GM12872 (cell line): ENCODE measurements at regions not wholly inside any gene's neighbourhood (a gene's known extent, or its start where the extent isn't known, plus 50 kb on each side); places are given as distances from the start of the nearest gene placed in this dataset.

Experiments
- TF ChIP-seq, protein P1 (sequence below): IDR thresholded peaks from 3 replicates; pipeline ENCODE4 v1.5.1; 2011; ENCODE audit warnings: low read depth, mild to moderate bottlenecking, low read length, moderate library complexity; ENCODE audit not compliant: insufficient read depth

DNA sequence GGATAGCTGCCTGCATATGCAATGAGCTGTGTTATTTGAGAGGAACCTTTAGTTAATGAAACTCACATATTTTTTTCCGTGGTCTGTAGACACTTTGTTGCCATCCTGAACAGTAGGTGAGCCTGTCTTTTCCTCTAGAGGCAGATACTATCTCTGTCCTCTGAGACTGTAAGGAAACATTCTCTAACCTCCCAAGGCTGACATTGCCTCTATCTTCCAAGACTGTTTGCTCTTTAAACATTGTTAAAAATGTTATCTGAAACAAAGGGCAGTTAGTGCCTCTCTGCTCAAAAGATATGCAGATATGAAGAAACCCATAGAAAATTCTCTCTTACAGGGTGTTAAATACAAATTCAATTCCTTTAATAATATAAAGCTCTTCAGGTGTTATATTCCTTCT lies 963.8 kb upstream of the CNTN5 start:
- TF ChIP-seq, protein P1, sequence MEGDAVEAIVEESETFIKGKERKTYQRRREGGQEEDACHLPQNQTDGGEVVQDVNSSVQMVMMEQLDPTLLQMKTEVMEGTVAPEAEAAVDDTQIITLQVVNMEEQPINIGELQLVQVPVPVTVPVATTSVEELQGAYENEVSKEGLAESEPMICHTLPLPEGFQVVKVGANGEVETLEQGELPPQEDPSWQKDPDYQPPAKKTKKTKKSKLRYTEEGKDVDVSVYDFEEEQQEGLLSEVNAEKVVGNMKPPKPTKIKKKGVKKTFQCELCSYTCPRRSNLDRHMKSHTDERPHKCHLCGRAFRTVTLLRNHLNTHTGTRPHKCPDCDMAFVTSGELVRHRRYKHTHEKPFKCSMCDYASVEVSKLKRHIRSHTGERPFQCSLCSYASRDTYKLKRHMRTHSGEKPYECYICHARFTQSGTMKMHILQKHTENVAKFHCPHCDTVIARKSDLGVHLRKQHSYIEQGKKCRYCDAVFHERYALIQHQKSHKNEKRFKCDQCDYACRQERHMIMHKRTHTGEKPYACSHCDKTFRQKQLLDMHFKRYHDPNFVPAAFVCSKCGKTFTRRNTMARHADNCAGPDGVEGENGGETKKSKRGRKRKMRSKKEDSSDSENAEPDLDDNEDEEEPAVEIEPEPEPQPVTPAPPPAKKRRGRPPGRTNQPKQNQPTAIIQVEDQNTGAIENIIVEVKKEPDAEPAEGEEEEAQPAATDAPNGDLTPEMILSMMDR = no peak

GRCh38 chr11:98059488-98059887 lies 961.3 kb upstream of the CNTN5 start:
- TF ChIP-seq, protein P1 = no peak

DNA sequence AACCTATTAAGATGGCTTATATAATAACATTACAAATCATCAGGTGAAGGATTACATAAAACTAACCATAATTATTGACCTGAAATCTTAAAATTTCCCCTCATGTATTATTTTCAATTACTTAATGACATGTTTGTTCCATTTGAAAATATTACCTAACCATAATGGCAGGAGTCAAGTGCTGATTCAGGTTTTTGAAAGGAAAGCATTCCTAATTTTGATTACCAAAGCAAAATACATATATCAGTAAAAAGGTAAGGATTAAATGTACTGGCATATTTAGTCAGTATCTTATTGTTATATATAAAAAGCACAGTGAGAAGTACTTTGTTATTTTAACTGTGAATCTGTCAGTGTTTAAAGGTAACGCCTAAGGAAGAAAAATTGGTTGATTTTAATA lies 960.0 kb upstream of the CNTN5 start:
- TF ChIP-seq, protein P1 = no peak

DNA sequence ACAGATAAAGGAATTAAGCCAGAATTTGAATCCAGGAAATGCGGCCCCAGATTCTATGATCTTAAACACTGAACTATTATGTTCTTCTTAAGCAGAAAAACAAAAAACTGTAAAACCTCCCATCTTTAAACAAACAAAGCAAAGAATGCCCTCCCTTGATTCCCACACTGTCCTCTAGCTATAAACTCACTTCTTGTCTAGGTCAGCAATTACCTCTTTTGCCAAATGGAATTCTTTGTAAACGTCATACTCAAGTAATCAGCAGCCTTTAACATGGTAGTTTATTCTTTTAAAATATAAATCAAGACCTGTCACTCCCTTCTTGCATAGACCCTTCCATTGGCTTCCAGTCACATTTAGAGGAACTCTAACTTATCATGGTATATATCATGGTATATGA lies 958.9 kb upstream of the CNTN5 start:
- TF ChIP-seq, protein P1 = no peak

GRCh38 chr11:98062714-98063113 lies 958.0 kb upstream of the CNTN5 start:
- TF ChIP-seq, protein P1 = no peak

DNA sequence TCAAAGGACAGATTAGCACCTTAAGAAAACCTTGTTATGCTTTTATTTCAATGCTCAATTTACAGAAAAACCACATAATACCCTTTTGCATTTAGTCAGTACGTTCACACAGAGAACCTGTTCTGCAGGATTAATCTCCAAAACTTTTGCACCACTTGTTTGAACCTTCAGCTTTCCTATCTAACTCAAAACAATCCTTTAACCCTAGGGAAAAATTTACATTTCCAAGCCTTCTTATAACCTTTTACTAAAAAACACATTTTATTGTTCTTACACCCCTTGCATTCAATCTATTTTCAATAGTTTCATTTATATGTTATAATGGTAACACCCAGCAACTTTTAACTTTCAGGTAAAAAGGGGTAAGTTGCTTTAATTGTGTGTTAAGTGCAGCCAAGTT lies 952.5 kb upstream of the CNTN5 start:
- TF ChIP-seq, protein P1 = no peak

DNA sequence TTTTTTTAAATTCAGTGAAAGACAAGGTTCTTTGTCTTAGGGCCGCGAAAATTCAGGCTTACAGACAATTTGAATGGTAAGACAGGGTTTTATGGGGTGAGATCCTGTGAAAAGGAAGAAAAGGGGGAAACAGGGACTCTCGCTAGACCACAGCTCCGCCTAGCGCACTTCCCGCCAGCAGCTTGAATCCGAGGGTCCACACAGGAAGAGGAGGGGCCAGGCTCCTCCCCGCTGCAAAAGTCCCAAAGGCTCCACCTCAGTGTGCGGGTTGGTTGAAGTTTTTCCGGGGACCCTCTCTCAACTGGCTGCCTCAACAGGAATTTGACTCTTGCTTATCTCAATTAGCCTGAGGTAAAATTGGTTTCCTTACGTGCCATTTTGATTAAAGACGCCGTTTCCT lies 950.9 kb upstream of the CNTN5 start:
- TF ChIP-seq, protein P1 = no peak
